H9 (cell line): ENCODE measurements at regions not wholly inside any gene's neighbourhood (a gene's known extent, or its start where the extent isn't known, plus 50 kb on each side); places are given as distances from the start of the nearest gene placed in this dataset.

Experiments used
- DNase-seq: peaks from one replicate; pipeline ENCODE4 v3.0.0-alpha.2; 2017
- H2AFZ ChIP-seq: one replicate; pipeline ENCODE4 v1.6.1; 2013; ENCODE audit warnings: mild to moderate bottlenecking, low read length, control low read depth, moderate library complexity
- H2AK5ac ChIP-seq: 2 replicates; pipeline ENCODE4 v1.6.1; 2013; ENCODE audit warnings: low read length, control low read depth, mixed read lengths; ENCODE audit not compliant: insufficient read length
- H2BK120ac ChIP-seq: one replicate; pipeline ENCODE4 v1.6.1; 2013; ENCODE audit warnings: low read depth, mild to moderate bottlenecking, low read length, control low read depth, inconsistent platforms; ENCODE audit not compliant: poor library complexity, severe bottlenecking
- H2BK12ac ChIP-seq: 2 replicates; pipeline ENCODE4 v1.6.1; 2013; ENCODE audit warnings: low read length, control low read depth, mixed read lengths, low read depth; ENCODE audit not compliant: insufficient read length
- H2BK15ac ChIP-seq: 2 replicates; pipeline ENCODE4 v1.6.1; 2013; ENCODE audit warnings: low read depth, low read length, control low read depth
- H2BK20ac ChIP-seq: one replicate; pipeline ENCODE4 v1.6.1; 2013; ENCODE audit warnings: low read depth, mild to moderate bottlenecking, low read length, control low read depth, inconsistent platforms; ENCODE audit not compliant: poor library complexity, severe bottlenecking
- H2BK5ac ChIP-seq: 2 replicates; pipeline ENCODE4 v1.6.1; 2013; ENCODE audit warnings: low read length, control low read depth, mixed read lengths; ENCODE audit not compliant: insufficient read length
- H3K14ac ChIP-seq: 2 replicates; pipeline ENCODE4 v1.6.1; 2013; ENCODE audit warnings: low read length, control low read depth; ENCODE audit not compliant: insufficient read depth
- H3K18ac ChIP-seq: 2 replicates; pipeline ENCODE4 v1.6.1; 2013; ENCODE audit warnings: low read depth, mild to moderate bottlenecking, mixed read lengths, low read length, control low read depth; ENCODE audit not compliant: insufficient read length
- H3K23ac ChIP-seq: 2 replicates; pipeline ENCODE4 v1.6.1; 2013; ENCODE audit warnings: low read length, control low read depth, mixed read lengths, low read depth; ENCODE audit not compliant: insufficient read length
- H3K23me2 ChIP-seq: 2 replicates; pipeline ENCODE4 v1.6.1; 2013; ENCODE audit warnings: low read depth, mild to moderate bottlenecking, mixed read lengths, low read length, control low read depth; ENCODE audit not compliant: insufficient read length, poor library complexity, severe bottlenecking
- H3K27ac ChIP-seq: 2 replicates; pipeline ENCODE4 v1.5.1; 2013; ENCODE audit warnings: low read length, control low read depth, mixed read lengths, low read depth; ENCODE audit not compliant: insufficient read length
- H3K27me3 ChIP-seq: 2 replicates; pipeline ENCODE4 v1.6.1; 2013; ENCODE audit warnings: low read length, control low read depth, inconsistent platforms; ENCODE audit not compliant: insufficient read depth
- H3K4ac ChIP-seq: 2 replicates; pipeline ENCODE4 v1.6.1; 2013; ENCODE audit warnings: low read depth, mild to moderate bottlenecking, control low read depth, inconsistent platforms, low read length, moderate library complexity
- H3K4me1 ChIP-seq: 2 replicates; pipeline ENCODE4 v1.6.1; 2013; ENCODE audit warnings: low read length, control low read depth, inconsistent platforms; ENCODE audit not compliant: insufficient read depth
- H3K4me2 ChIP-seq: 2 replicates; pipeline ENCODE4 v1.6.1; 2013; ENCODE audit warnings: low read length, control low read depth, mixed read lengths; ENCODE audit not compliant: insufficient read length, insufficient read depth
- H3K56ac ChIP-seq: 2 replicates; pipeline ENCODE4 v1.6.1; 2013; ENCODE audit warnings: low read depth, mild to moderate bottlenecking, mixed read lengths, low read length, control low read depth; ENCODE audit not compliant: insufficient read length
- H3K79me1 ChIP-seq: 2 replicates; pipeline ENCODE4 v1.6.1; 2013; ENCODE audit warnings: low read depth, mild to moderate bottlenecking, moderate library complexity, low read length, control low read depth, inconsistent platforms; ENCODE audit not compliant: insufficient read depth, poor library complexity, severe bottlenecking
- H3K79me2 ChIP-seq: 2 replicates; pipeline ENCODE4 v1.6.1; 2013; ENCODE audit warnings: low read length, control low read depth, inconsistent platforms; ENCODE audit not compliant: insufficient read depth
- H3K9ac ChIP-seq: 2 replicates; pipeline ENCODE4 v1.6.1; 2013; ENCODE audit warnings: low read length, control low read depth, mixed read lengths; ENCODE audit not compliant: insufficient read length; ENCODE audit errors: extremely low read depth
- H3K9me3 ChIP-seq: one replicate; pipeline ENCODE4 v1.6.1; 2013; ENCODE audit warnings: low read depth, low read length, inconsistent platforms; ENCODE audit not compliant: control insufficient read depth
- H3T11ph ChIP-seq: one replicate; pipeline ENCODE4 v1.6.1; 2013; ENCODE audit warnings: mild to moderate bottlenecking, low read length, control low read depth, inconsistent platforms
- H4K20me1 ChIP-seq: one replicate; pipeline ENCODE4 v1.6.1; 2013; ENCODE audit not compliant: control insufficient read depth, insufficient read length, insufficient read depth
- H4K5ac ChIP-seq: 2 replicates; pipeline ENCODE4 v1.6.1; 2013; ENCODE audit warnings: low read depth, mild to moderate bottlenecking, mixed read lengths, low read length, control low read depth; ENCODE audit not compliant: insufficient read length
- H4K8ac ChIP-seq: replicated peaks from 2 replicates; pipeline ENCODE4 v1.6.1; 2013; ENCODE audit warnings: low read length, control low read depth, mixed read lengths, low read depth; ENCODE audit not compliant: insufficient read length
- H4K91ac ChIP-seq: 2 replicates; pipeline ENCODE4 v1.6.1; 2013; ENCODE audit warnings: low read depth, mild to moderate bottlenecking, moderate library complexity, mixed read lengths, low read length, control low read depth; ENCODE audit not compliant: insufficient read length
- H3K27ac Mint-ChIP-seq, 3 experiments: 2 replicates in 2 of 3; 3 replicates in 1 of 3; pipeline ENCODE4 v1.8.0; 2020 to 2021; ENCODE audit warnings: mixed read lengths in 3 of 3, mild to moderate bottlenecking in 1 of 3, moderate library complexity in 1 of 3
- H3K27me3 Mint-ChIP-seq: 2 replicates; pipeline ENCODE4 v1.8.0; 2021; ENCODE audit warnings: low read depth, mild to moderate bottlenecking, moderate library complexity, mixed read lengths
- H3K36me3 Mint-ChIP-seq, 3 experiments: 2 replicates in 2 of 3; 3 replicates in 1 of 3; pipeline ENCODE4 v1.8.0; 2020 to 2021; ENCODE audit warnings: low read depth in 3 of 3, mixed read lengths in 3 of 3; ENCODE audit not compliant: insufficient read depth in 1 of 3
- H3K4me1 Mint-ChIP-seq, 2 experiments: 2 replicates each; pipeline ENCODE4 v1.8.0; 2020; ENCODE audit warnings: mixed read lengths in 2 of 2
- H3K4me3 Mint-ChIP-seq, 2 experiments: 2 replicates in 1 of 2; 3 replicates in 1 of 2; pipeline ENCODE4 v1.8.0; 2020 to 2021; ENCODE audit warnings: mild to moderate bottlenecking in 2 of 2, mixed read lengths in 2 of 2, moderate library complexity in 1 of 2
- H3K9me3 Mint-ChIP-seq, 2 experiments: 2 replicates in 1 of 2; 3 replicates in 1 of 2; pipeline ENCODE4 v1.8.0; 2020; ENCODE audit warnings: mild to moderate bottlenecking in 2 of 2, mixed read lengths in 2 of 2, moderate library complexity in 1 of 2
- CTCF ChIP-seq: fragments of 200-600 bp; sonication (generic); conservative IDR thresholded peaks from 3 replicates; pipeline ENCODE4 v1.8.0; 2021; ENCODE audit warnings: antibody characterized with exemption, mild to moderate bottlenecking
- whole genome bisulfite sequencing: extraction: QIAGEN DNeasy Blood & Tissue Kit; methylation state at CpG from one replicate; pipeline ENCODE4 v1.1.7; 2013; ENCODE audit warnings: missing lambda C conversion rate, low lambda C conversion rate, mixed read lengths; ENCODE audit not compliant: insufficient read length; ENCODE audit errors: extremely low coverage; 5-methylcytosine and 5-hydroxymethylcytosine counted together

- no CpG with 5 or more reads among the region's 12 CpGs for WGBS
- H3K36me3 Mint-ChIP-seq, result no peaks in the 10 kb centered on the region
These were observed 176.2 kb downstream of the BUD13 start for GRCh38 chr11:116596346-116597260.

More at GRCh38 chr11:116596346-116597260, 176.2 kb downstream of the BUD13 start:
- Histone ChIP-seq H3T11ph (no peak overlapping the region), H4K20me1 (no peaks in the 10 kb centered on the region), H3K9ac (no peak overlapping the region), H3K4me1 (no peaks in the 10 kb centered on the region), H3K23ac (no peak overlapping the region), H2BK120ac (no peak overlapping the region), H3K23me2 (no peaks in the 10 kb centered on the region), H3K27me3 (no peaks in the 10 kb centered on the region; the same call in 1 of the 2 replicates), H3K9me3 (no peaks in the 10 kb centered on the region), H3K4me2 (no peak overlapping the region), H3K79me2 (no peaks in the 10 kb centered on the region), H2BK15ac (no peak overlapping the region), H3K27ac (no peak overlapping the region), H3K14ac (no peak overlapping the region), H2BK12ac (no peak overlapping the region), H4K8ac (no peak overlapping the region), H3K79me1 (no peaks in the 10 kb centered on the region), H2AK5ac (no peak overlapping the region), H3K18ac (no peak overlapping the region), H2BK20ac (no peak overlapping the region), H3K56ac (no peak overlapping the region), H4K5ac (no peak overlapping the region), H4K91ac (no peak overlapping the region), H2BK5ac (no peak overlapping the region), H2AFZ (no peak overlapping the region), H3K4ac (no peak overlapping the region)
- Mint-ChIP-seq H3K27me3 (peaks cover 83% of the 10 kb centered on the region), H3K27ac (no peak overlapping the region), H3K4me1 (peaks cover 4 to 5% of the 10 kb centered on the region in 2 experiments), H3K9me3 (no peaks in the 10 kb centered on the region), H3K4me3 (no peak overlapping the region)
- no peak for DNase-seq
- TF ChIP-seq CTCF, result no peak
